GM06990 (cell line): ENCODE measurements at regions not wholly inside any gene's neighbourhood (a gene's known extent, or its start where the extent isn't known, plus 50 kb on each side); places are given as distances from the start of the nearest gene placed in this dataset.

Experiments
- DNase-seq: peaks from one replicate; pipeline ENCODE4 v3.0.0-alpha.2; 2011; ENCODE audit not compliant: insufficient read length; ENCODE audit errors: extremely low read depth
- H3K27me3 ChIP-seq: replicated peaks from 2 replicates; pipeline ENCODE4 v1.6.0; 2011; ENCODE audit warnings: low read length; ENCODE audit not compliant: control insufficient read depth, insufficient read depth
- H3K36me3 ChIP-seq: 2 replicates; pipeline ENCODE4 v1.5.1; 2011; ENCODE audit warnings: low read length; ENCODE audit not compliant: control insufficient read depth, insufficient read depth
- H3K4me3 ChIP-seq: replicated peaks from 2 replicates; pipeline ENCODE4 v1.5.1; 2011; ENCODE audit warnings: low read depth, mild to moderate bottlenecking, control low read depth, low read length
- TF ChIP-seq, protein P1 (sequence below): IDR thresholded peaks from 2 replicates; pipeline ENCODE4 v1.5.1; 2011; ENCODE audit warnings: low read length, control low read depth, mild to moderate bottlenecking, inconsistent platforms; ENCODE audit not compliant: insufficient read depth, poor library complexity, severe bottlenecking

DNA sequence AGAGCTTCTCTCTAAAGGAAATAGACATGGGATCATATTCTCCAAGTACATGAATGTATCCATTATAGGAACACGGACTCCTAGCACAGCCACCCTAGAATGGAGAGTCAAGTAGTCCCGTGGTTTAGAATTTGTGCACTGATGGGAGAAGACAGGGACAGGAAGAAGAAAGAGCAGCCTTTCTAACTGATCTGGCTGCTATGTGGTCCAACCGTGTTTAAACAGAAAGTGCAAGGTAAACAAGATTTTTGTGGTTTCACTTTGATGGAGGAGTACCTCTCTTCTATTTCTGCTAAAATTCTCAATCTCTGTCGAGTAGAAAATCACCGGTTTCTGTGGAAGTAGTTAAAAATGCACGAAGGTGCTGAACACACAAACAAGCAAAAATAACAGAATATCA, 171.3 kb downstream of the ST8SIA4 start:
- TF ChIP-seq, protein P1, sequence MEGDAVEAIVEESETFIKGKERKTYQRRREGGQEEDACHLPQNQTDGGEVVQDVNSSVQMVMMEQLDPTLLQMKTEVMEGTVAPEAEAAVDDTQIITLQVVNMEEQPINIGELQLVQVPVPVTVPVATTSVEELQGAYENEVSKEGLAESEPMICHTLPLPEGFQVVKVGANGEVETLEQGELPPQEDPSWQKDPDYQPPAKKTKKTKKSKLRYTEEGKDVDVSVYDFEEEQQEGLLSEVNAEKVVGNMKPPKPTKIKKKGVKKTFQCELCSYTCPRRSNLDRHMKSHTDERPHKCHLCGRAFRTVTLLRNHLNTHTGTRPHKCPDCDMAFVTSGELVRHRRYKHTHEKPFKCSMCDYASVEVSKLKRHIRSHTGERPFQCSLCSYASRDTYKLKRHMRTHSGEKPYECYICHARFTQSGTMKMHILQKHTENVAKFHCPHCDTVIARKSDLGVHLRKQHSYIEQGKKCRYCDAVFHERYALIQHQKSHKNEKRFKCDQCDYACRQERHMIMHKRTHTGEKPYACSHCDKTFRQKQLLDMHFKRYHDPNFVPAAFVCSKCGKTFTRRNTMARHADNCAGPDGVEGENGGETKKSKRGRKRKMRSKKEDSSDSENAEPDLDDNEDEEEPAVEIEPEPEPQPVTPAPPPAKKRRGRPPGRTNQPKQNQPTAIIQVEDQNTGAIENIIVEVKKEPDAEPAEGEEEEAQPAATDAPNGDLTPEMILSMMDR: no peak
- peak; percentile 32 for DNase-seq
- Histone ChIP-seq H3K4me3 (peak overlapping the region; percentile 10; the same call in 1 of the 2 replicates), H3K36me3 (no peaks in the 10 kb centered on the region), H3K27me3 (no peaks in the 10 kb centered on the region)

DNA sequence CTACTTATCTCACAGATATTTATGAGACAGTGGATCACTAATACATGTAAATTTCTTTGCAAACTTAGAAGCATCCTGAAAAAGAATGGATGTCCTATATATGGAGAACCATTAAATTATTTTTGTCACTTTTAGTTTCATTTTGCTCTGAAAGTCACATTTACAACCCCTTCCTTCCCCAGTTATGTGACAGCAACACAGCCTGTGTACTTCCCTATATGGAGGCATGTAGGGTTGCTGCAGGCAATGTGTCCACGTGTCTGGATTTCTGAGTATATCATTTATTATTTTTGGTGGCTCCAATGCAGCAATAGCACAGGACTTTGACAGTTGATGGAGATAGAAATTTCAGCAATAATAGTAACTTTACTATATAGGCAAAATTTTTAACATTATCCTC, 156.4 kb downstream of the ST8SIA4 start:
- TF ChIP-seq, protein P1: no peak
- peak; percentile 15 for DNase-seq

GRCh38 chr5:100749771-100750284, 153.3 kb downstream of the ST8SIA4 start:
- no peak for DNase-seq
- no peak overlapping the region for H3K4me3 ChIP-seq

More for the DNA sequence above, 156.4 kb downstream of the ST8SIA4 start:
- Histone ChIP-seq H3K4me3 (no peak overlapping the region), H3K27me3 (no peaks in the 10 kb centered on the region), H3K36me3 (no peaks in the 10 kb centered on the region)

DNA sequence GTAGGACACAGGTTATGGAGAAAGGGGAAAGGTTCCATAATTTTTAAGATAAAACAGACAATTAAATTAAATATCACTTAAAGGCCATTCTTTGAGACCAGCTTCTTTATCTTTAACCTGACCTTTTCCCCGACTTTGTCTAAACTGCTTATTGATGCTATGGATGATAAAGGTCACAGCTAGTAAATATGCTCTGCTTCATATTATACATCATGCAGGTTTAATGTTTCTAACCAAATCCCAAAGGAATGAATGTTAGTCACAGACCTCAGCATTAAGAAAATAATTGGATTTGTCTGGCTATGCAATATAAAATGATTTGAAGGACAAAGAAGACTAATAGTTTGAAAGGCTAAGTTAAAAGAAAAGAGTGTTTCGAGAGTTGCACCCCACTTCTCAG, 147.6 kb downstream of the ST8SIA4 start:
- no peak overlapping the region for H3K4me3 ChIP-seq
- TF ChIP-seq, protein P1: no peak
- H3K27me3 ChIP-seq: no peaks in the 10 kb centered on the region
- DNase-seq: no peak
- no peaks in the 10 kb centered on the region for H3K36me3 ChIP-seq

More at GRCh38 chr5:100749771-100750284, 153.3 kb downstream of the ST8SIA4 start:
- H3K36me3 ChIP-seq: no peaks in the 10 kb centered on the region
- TF ChIP-seq, protein P1: no peak
- H3K27me3 ChIP-seq: no peaks in the 10 kb centered on the region
